ENCODE measurements at regions not wholly inside any gene's neighbourhood (a gene's known extent, or its start where the extent isn't known, plus 50 kb on each side); places are given as distances from the start of the nearest gene placed in this dataset.

DNA sequence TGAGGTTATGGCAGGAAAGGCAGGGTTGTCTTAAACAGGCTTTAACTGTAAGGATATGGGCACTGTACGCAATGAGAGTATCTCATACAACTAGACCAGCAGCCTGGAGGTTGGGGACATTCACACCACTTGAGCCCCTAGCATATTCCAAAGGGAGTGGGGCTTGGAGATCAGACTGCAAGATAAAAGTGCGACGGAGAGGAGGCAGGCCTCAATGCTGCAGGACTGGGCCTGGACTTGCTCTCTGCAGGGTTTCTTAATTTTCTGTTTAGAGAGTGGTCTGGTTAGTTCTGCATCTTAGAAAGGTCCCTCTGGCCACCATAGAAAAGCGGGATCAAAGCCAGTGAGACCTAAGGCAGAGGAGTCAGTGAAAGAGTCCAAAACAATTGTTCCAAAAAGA, 357.7 kb upstream of the NR2F2 start:
- no peak for TF ChIP-seq YY1 (IDR thresholded peaks at IDR 0.05; ENCODE audit: insufficient read depth, insufficient read length)
- TF ChIP-seq SUZ12 (IDR thresholded peaks at IDR 0.05; ENCODE audit: extremely low read depth, insufficient read depth, insufficient read length), result no peak
- TF ChIP-seq ZNF274 (IDR thresholded peaks at IDR 0.05; ENCODE audit: low read depth, low read length), result no peak
